ELF-1 (cell line): ENCODE measurements at regions not wholly inside any gene's neighbourhood (a gene's known extent, or its start where the extent isn't known, plus 50 kb on each side); places are given as distances from the start of the nearest gene placed in this dataset.

Source experiments
- DNase-seq: peaks from one replicate; pipeline ENCODE4 v3.0.0-alpha.2; 2016; ENCODE audit warnings: low read depth, low spot score

- no peak for DNase-seq
These were observed 604.8 kb downstream of the PLA2G4A start for GRCh38 chr1:187433598-187433997.

GRCh38 chr1:187442603-187443002 lies 613.9 kb downstream of the PLA2G4A start:
- no peak for DNase-seq

GRCh38 chr1:187443939-187444338 lies 615.2 kb downstream of the PLA2G4A start:
- no peak for DNase-seq

- DNase-seq, result no peak
These were observed 616.3 kb downstream of the PLA2G4A start for GRCh38 chr1:187445066-187445465.

GRCh38 chr1:187451238-187451637 lies 622.5 kb downstream of the PLA2G4A start:
- DNase-seq, result no peak

GRCh38 chr1:187454010-187454409 lies 625.3 kb downstream of the PLA2G4A start:
- DNase-seq, result no peak

- DNase-seq, result no peak
These were observed 627.7 kb downstream of the PLA2G4A start for GRCh38 chr1:187456446-187456845.

GRCh38 chr1:187460093-187460492 lies 631.3 kb downstream of the PLA2G4A start:
- no peak for DNase-seq

GRCh38 chr1:187464320-187464719 lies 635.6 kb downstream of the PLA2G4A start:
- DNase-seq, result no peak

GRCh38 chr1:187465441-187465840 lies 636.7 kb downstream of the PLA2G4A start:
- DNase-seq, result no peak

GRCh38 chr1:187469836-187470235 lies 641.1 kb downstream of the PLA2G4A start:
- no peak for DNase-seq

- no peak for DNase-seq
These were observed 642.8 kb downstream of the PLA2G4A start for GRCh38 chr1:187471555-187471954.

GRCh38 chr1:187474336-187474735 lies 645.6 kb downstream of the PLA2G4A start:
- no peak for DNase-seq

GRCh38 chr1:187476671-187477070 lies 647.9 kb downstream of the PLA2G4A start:
- no peak for DNase-seq

GRCh38 chr1:187477103-187477502 lies 648.4 kb downstream of the PLA2G4A start:
- DNase-seq, result no peak

GRCh38 chr1:187477535-187477934 lies 648.8 kb downstream of the PLA2G4A start:
- DNase-seq, result no peak

- no peak for DNase-seq
These were observed 652.9 kb downstream of the PLA2G4A start for GRCh38 chr1:187481581-187482148.

- no peak for DNase-seq
These were observed 661.5 kb downstream of the PLA2G4A start for GRCh38 chr1:187490266-187490665.

- no peak for DNase-seq
These were observed 662.5 kb downstream of the PLA2G4A start for GRCh38 chr1:187491082-187491720.

- no peak for DNase-seq
These were observed 669.3 kb downstream of the PLA2G4A start for GRCh38 chr1:187498028-187498427.

GRCh38 chr1:187504779-187505178 lies 676.0 kb downstream of the PLA2G4A start:
- no peak for DNase-seq

- DNase-seq, result no peak
These were observed 680.3 kb downstream of the PLA2G4A start for GRCh38 chr1:187509091-187509490.

GRCh38 chr1:187513190-187513589 lies 684.4 kb downstream of the PLA2G4A start:
- DNase-seq, result no peak

- DNase-seq, result no peak
These were observed 685.4 kb downstream of the PLA2G4A start for GRCh38 chr1:187514110-187514509.
